ENCODE measurements at regions not wholly inside any gene's neighbourhood (a gene's known extent, or its start where the extent isn't known, plus 50 kb on each side); places are given as distances from the start of the nearest gene placed in this dataset.

- Histone ChIP-seq H3F3A (ENCODE audit: insufficient read depth, low read length, poor library complexity, severe bottlenecking) (no peaks in the 10 kb centered on the region), H2AFZ (ENCODE audit: low read depth, low read length) (no peak overlapping the region), H3K79me2 (replicated peaks; ENCODE audit: insufficient read depth, low read length) (peaks cover 3% of the 10 kb centered on the region), H3K9ac (ENCODE audit: low read length) (peak overlapping the region; percentile 3), H3K4me2 (ENCODE audit: low read length) (peak overlapping the region; percentile 4), H3K27ac (ENCODE audit: low read length) (peak overlapping the region; percentile 10), H3K9me3 (ENCODE audit: low read length) (no peaks in the 10 kb centered on the region), H3K4me3 (ENCODE audit: low read length) (no peak overlapping the region), H3K27me3 (ENCODE audit: insufficient read depth, low read depth, low read length) (no peaks in the 10 kb centered on the region), H3K36me3 (ENCODE audit: insufficient read depth, low read length) (no peaks in the 10 kb centered on the region), H4K20me1 (ENCODE audit: insufficient read depth) (no peaks in the 10 kb centered on the region), H3K9me2 (ENCODE audit: insufficient read depth, low read length) (no peaks in the 10 kb centered on the region)
- TF ChIP-seq EZH2 (IDR thresholded peaks at IDR 0.05; ENCODE audit: borderline replicate concordance, insufficient read depth, low read length, poor library complexity, severe bottlenecking) (no peak), RAD21 (conservative IDR thresholded peaks at IDR 0.05) (no peak), SMC3 (conservative IDR thresholded peaks at IDR 0.05; ENCODE audit: poor library complexity) (no peak), POLR2AphosphoS5 (IDR thresholded peaks at IDR 0.05) (no peak)
- TF ChIP-seq, protein P1, sequence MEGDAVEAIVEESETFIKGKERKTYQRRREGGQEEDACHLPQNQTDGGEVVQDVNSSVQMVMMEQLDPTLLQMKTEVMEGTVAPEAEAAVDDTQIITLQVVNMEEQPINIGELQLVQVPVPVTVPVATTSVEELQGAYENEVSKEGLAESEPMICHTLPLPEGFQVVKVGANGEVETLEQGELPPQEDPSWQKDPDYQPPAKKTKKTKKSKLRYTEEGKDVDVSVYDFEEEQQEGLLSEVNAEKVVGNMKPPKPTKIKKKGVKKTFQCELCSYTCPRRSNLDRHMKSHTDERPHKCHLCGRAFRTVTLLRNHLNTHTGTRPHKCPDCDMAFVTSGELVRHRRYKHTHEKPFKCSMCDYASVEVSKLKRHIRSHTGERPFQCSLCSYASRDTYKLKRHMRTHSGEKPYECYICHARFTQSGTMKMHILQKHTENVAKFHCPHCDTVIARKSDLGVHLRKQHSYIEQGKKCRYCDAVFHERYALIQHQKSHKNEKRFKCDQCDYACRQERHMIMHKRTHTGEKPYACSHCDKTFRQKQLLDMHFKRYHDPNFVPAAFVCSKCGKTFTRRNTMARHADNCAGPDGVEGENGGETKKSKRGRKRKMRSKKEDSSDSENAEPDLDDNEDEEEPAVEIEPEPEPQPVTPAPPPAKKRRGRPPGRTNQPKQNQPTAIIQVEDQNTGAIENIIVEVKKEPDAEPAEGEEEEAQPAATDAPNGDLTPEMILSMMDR (IDR thresholded peaks at IDR 0.05; ENCODE audit: poor library complexity, severe bottlenecking) = no peak
These were observed 282.3 kb downstream of the FAT3 start for GRCh38 chr11:92506809-92507336.

- no peak overlapping the region for H2AFZ ChIP-seq (ENCODE audit: low read depth, low read length)
- H3K36me3 ChIP-seq (ENCODE audit: insufficient read depth, low read length) = no peaks in the 10 kb centered on the region
- no peak overlapping the region for H3K4me3 ChIP-seq (ENCODE audit: low read length)
- no peaks in the 10 kb centered on the region for H3K9me3 ChIP-seq (ENCODE audit: low read length)
- no peak overlapping the region for H3K9ac ChIP-seq (ENCODE audit: low read length)
- H3F3A ChIP-seq (ENCODE audit: insufficient read depth, low read length, poor library complexity, severe bottlenecking) = no peaks in the 10 kb centered on the region
- H4K20me1 ChIP-seq (ENCODE audit: insufficient read depth) = no peaks in the 10 kb centered on the region
- no peaks in the 10 kb centered on the region for H3K27me3 ChIP-seq (ENCODE audit: insufficient read depth, low read depth, low read length)
- H3K9me2 ChIP-seq (ENCODE audit: insufficient read depth, low read length) = no peaks in the 10 kb centered on the region
- no peak overlapping the region for H3K27ac ChIP-seq (ENCODE audit: low read length)
- TF ChIP-seq REST (IDR thresholded peaks at IDR 0.05; ENCODE audit: borderline replicate concordance) (no peak), RAD21 (conservative IDR thresholded peaks at IDR 0.05) (no peak), EP300 (conservative IDR thresholded peaks at IDR 0.05; ENCODE audit: poor library complexity, severe bottlenecking) (no peak), SMC3 (conservative IDR thresholded peaks at IDR 0.05; ENCODE audit: poor library complexity) (no peak), POLR2AphosphoS5 (IDR thresholded peaks at IDR 0.05) (no peak), TAF1 (IDR thresholded peaks at IDR 0.05; ENCODE audit: low read depth) (no peak), EZH2 (IDR thresholded peaks at IDR 0.05; ENCODE audit: borderline replicate concordance, insufficient read depth, low read length, poor library complexity, severe bottlenecking) (no peak), MXI1 (conservative IDR thresholded peaks at IDR 0.05; ENCODE audit: poor library complexity, severe bottlenecking) (no peak)
- TF ChIP-seq, protein P1 (IDR thresholded peaks at IDR 0.05; ENCODE audit: poor library complexity, severe bottlenecking) = no peak
- no peaks in the 10 kb centered on the region for H3K79me2 ChIP-seq (replicated peaks; ENCODE audit: insufficient read depth, low read length)
- no peak overlapping the region for H3K4me2 ChIP-seq (ENCODE audit: low read length)
These were observed 286.0 kb downstream of the FAT3 start for GRCh38 chr11:92510591-92510990.

Measured in neural cell (in vitro differentiated cells).